ENCODE measurements at regions not wholly inside any gene's neighbourhood (a gene's known extent, or its start where the extent isn't known, plus 50 kb on each side); places are given as distances from the start of the nearest gene placed in this dataset.

DNA sequence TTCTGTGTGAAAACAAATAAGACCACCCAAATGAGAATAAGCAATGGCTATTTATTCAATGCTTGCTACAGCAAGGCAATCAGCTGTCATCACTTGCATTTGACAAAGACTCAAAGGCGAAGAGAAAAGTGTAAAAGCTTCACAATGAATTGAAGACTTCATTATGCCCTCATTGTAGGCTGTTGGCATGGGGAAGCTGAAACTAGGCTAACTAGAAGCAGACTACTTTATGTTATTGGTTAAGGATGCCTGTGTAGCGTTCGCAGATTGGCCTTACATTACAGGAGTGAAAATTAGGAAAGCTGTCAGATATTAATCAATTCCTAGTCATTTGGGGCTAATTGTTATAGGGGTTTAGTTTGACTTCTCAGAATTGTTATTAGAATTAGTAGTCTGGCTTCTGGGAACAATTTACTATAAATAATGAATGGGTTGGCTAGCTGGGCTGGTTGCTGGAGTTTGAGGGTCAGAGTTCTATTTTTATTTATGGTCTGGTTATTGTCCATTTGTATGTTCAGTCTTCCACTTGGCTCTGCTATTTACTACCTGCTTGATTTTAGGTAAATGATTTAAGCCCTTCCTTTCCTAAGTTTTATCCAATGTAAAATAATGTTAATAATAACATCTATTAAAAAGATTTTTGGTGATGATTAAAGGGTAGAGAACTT lies 437.2 kb upstream of the SYT4 start:
- no peak for TF ChIP-seq POLR2A (IDR thresholded peaks at IDR 0.05)
- TF ChIP-seq, protein P1, sequence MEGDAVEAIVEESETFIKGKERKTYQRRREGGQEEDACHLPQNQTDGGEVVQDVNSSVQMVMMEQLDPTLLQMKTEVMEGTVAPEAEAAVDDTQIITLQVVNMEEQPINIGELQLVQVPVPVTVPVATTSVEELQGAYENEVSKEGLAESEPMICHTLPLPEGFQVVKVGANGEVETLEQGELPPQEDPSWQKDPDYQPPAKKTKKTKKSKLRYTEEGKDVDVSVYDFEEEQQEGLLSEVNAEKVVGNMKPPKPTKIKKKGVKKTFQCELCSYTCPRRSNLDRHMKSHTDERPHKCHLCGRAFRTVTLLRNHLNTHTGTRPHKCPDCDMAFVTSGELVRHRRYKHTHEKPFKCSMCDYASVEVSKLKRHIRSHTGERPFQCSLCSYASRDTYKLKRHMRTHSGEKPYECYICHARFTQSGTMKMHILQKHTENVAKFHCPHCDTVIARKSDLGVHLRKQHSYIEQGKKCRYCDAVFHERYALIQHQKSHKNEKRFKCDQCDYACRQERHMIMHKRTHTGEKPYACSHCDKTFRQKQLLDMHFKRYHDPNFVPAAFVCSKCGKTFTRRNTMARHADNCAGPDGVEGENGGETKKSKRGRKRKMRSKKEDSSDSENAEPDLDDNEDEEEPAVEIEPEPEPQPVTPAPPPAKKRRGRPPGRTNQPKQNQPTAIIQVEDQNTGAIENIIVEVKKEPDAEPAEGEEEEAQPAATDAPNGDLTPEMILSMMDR (IDR thresholded peaks at IDR 0.05), result no peak
- no peak for TF ChIP-seq POLR2AphosphoS5 (IDR thresholded peaks at IDR 0.05)
